H9 (cell line): ENCODE measurements at regions not wholly inside any gene's neighbourhood (a gene's known extent, or its start where the extent isn't known, plus 50 kb on each side); places are given as distances from the start of the nearest gene placed in this dataset.

Experiments
- DNase-seq: peaks from one replicate; pipeline ENCODE4 v3.0.0-alpha.2; 2017
- H2AFZ ChIP-seq: one replicate; pipeline ENCODE4 v1.6.1; 2013; ENCODE audit warnings: mild to moderate bottlenecking, low read length, control low read depth, moderate library complexity
- H2AK5ac ChIP-seq: 2 replicates; pipeline ENCODE4 v1.6.1; 2013; ENCODE audit warnings: low read length, control low read depth, mixed read lengths; ENCODE audit not compliant: insufficient read length
- H2BK120ac ChIP-seq: one replicate; pipeline ENCODE4 v1.6.1; 2013; ENCODE audit warnings: low read depth, mild to moderate bottlenecking, low read length, control low read depth, inconsistent platforms; ENCODE audit not compliant: poor library complexity, severe bottlenecking
- H2BK12ac ChIP-seq: 2 replicates; pipeline ENCODE4 v1.6.1; 2013; ENCODE audit warnings: low read length, control low read depth, mixed read lengths, low read depth; ENCODE audit not compliant: insufficient read length
- H2BK15ac ChIP-seq: 2 replicates; pipeline ENCODE4 v1.6.1; 2013; ENCODE audit warnings: low read depth, low read length, control low read depth
- H2BK20ac ChIP-seq: one replicate; pipeline ENCODE4 v1.6.1; 2013; ENCODE audit warnings: low read depth, mild to moderate bottlenecking, low read length, control low read depth, inconsistent platforms; ENCODE audit not compliant: poor library complexity, severe bottlenecking
- H2BK5ac ChIP-seq: 2 replicates; pipeline ENCODE4 v1.6.1; 2013; ENCODE audit warnings: low read length, control low read depth, mixed read lengths; ENCODE audit not compliant: insufficient read length
- H3K14ac ChIP-seq: 2 replicates; pipeline ENCODE4 v1.6.1; 2013; ENCODE audit warnings: low read length, control low read depth; ENCODE audit not compliant: insufficient read depth
- H3K18ac ChIP-seq: 2 replicates; pipeline ENCODE4 v1.6.1; 2013; ENCODE audit warnings: low read depth, mild to moderate bottlenecking, mixed read lengths, low read length, control low read depth; ENCODE audit not compliant: insufficient read length
- H3K23ac ChIP-seq: 2 replicates; pipeline ENCODE4 v1.6.1; 2013; ENCODE audit warnings: low read length, control low read depth, mixed read lengths, low read depth; ENCODE audit not compliant: insufficient read length
- H3K23me2 ChIP-seq: 2 replicates; pipeline ENCODE4 v1.6.1; 2013; ENCODE audit warnings: low read depth, mild to moderate bottlenecking, mixed read lengths, low read length, control low read depth; ENCODE audit not compliant: insufficient read length, poor library complexity, severe bottlenecking
- H3K27ac ChIP-seq: 2 replicates; pipeline ENCODE4 v1.5.1; 2013; ENCODE audit warnings: low read length, control low read depth, mixed read lengths, low read depth; ENCODE audit not compliant: insufficient read length
- H3K27me3 ChIP-seq: 2 replicates; pipeline ENCODE4 v1.6.1; 2013; ENCODE audit warnings: low read length, control low read depth, inconsistent platforms; ENCODE audit not compliant: insufficient read depth
- H3K4ac ChIP-seq: 2 replicates; pipeline ENCODE4 v1.6.1; 2013; ENCODE audit warnings: low read depth, mild to moderate bottlenecking, control low read depth, inconsistent platforms, low read length, moderate library complexity
- H3K4me1 ChIP-seq: 2 replicates; pipeline ENCODE4 v1.6.1; 2013; ENCODE audit warnings: low read length, control low read depth, inconsistent platforms; ENCODE audit not compliant: insufficient read depth
- H3K4me2 ChIP-seq: 2 replicates; pipeline ENCODE4 v1.6.1; 2013; ENCODE audit warnings: low read length, control low read depth, mixed read lengths; ENCODE audit not compliant: insufficient read length, insufficient read depth
- H3K56ac ChIP-seq: 2 replicates; pipeline ENCODE4 v1.6.1; 2013; ENCODE audit warnings: low read depth, mild to moderate bottlenecking, mixed read lengths, low read length, control low read depth; ENCODE audit not compliant: insufficient read length
- H3K79me1 ChIP-seq: 2 replicates; pipeline ENCODE4 v1.6.1; 2013; ENCODE audit warnings: low read depth, mild to moderate bottlenecking, moderate library complexity, low read length, control low read depth, inconsistent platforms; ENCODE audit not compliant: insufficient read depth, poor library complexity, severe bottlenecking
- H3K79me2 ChIP-seq: 2 replicates; pipeline ENCODE4 v1.6.1; 2013; ENCODE audit warnings: low read length, control low read depth, inconsistent platforms; ENCODE audit not compliant: insufficient read depth
- H3K9ac ChIP-seq: 2 replicates; pipeline ENCODE4 v1.6.1; 2013; ENCODE audit warnings: low read length, control low read depth, mixed read lengths; ENCODE audit not compliant: insufficient read length; ENCODE audit errors: extremely low read depth
- H3K9me3 ChIP-seq: one replicate; pipeline ENCODE4 v1.6.1; 2013; ENCODE audit warnings: low read depth, low read length, inconsistent platforms; ENCODE audit not compliant: control insufficient read depth
- H3T11ph ChIP-seq: one replicate; pipeline ENCODE4 v1.6.1; 2013; ENCODE audit warnings: mild to moderate bottlenecking, low read length, control low read depth, inconsistent platforms
- H4K20me1 ChIP-seq: one replicate; pipeline ENCODE4 v1.6.1; 2013; ENCODE audit not compliant: control insufficient read depth, insufficient read length, insufficient read depth
- H4K5ac ChIP-seq: 2 replicates; pipeline ENCODE4 v1.6.1; 2013; ENCODE audit warnings: low read depth, mild to moderate bottlenecking, mixed read lengths, low read length, control low read depth; ENCODE audit not compliant: insufficient read length
- H4K8ac ChIP-seq: replicated peaks from 2 replicates; pipeline ENCODE4 v1.6.1; 2013; ENCODE audit warnings: low read length, control low read depth, mixed read lengths, low read depth; ENCODE audit not compliant: insufficient read length
- H4K91ac ChIP-seq: 2 replicates; pipeline ENCODE4 v1.6.1; 2013; ENCODE audit warnings: low read depth, mild to moderate bottlenecking, moderate library complexity, mixed read lengths, low read length, control low read depth; ENCODE audit not compliant: insufficient read length
- H3K27ac Mint-ChIP-seq, 3 experiments: 2 replicates in 2 of 3; 3 replicates in 1 of 3; pipeline ENCODE4 v1.8.0; 2020 to 2021; ENCODE audit warnings: mixed read lengths in 3 of 3, mild to moderate bottlenecking in 1 of 3, moderate library complexity in 1 of 3
- H3K27me3 Mint-ChIP-seq: 2 replicates; pipeline ENCODE4 v1.8.0; 2021; ENCODE audit warnings: low read depth, mild to moderate bottlenecking, moderate library complexity, mixed read lengths
- H3K36me3 Mint-ChIP-seq, 3 experiments: 2 replicates in 2 of 3; 3 replicates in 1 of 3; pipeline ENCODE4 v1.8.0; 2020 to 2021; ENCODE audit warnings: low read depth in 3 of 3, mixed read lengths in 3 of 3; ENCODE audit not compliant: insufficient read depth in 1 of 3
- H3K4me1 Mint-ChIP-seq, 2 experiments: 2 replicates each; pipeline ENCODE4 v1.8.0; 2020; ENCODE audit warnings: mixed read lengths in 2 of 2
- H3K4me3 Mint-ChIP-seq, 2 experiments: 2 replicates in 1 of 2; 3 replicates in 1 of 2; pipeline ENCODE4 v1.8.0; 2020 to 2021; ENCODE audit warnings: mild to moderate bottlenecking in 2 of 2, mixed read lengths in 2 of 2, moderate library complexity in 1 of 2
- H3K9me3 Mint-ChIP-seq, 2 experiments: 2 replicates in 1 of 2; 3 replicates in 1 of 2; pipeline ENCODE4 v1.8.0; 2020; ENCODE audit warnings: mild to moderate bottlenecking in 2 of 2, mixed read lengths in 2 of 2, moderate library complexity in 1 of 2
- WGBS: extraction: QIAGEN DNeasy Blood & Tissue Kit; methylation state at CpG from one replicate; pipeline ENCODE4 v1.1.7; 2013; ENCODE audit warnings: missing lambda C conversion rate, low lambda C conversion rate, mixed read lengths; ENCODE audit not compliant: insufficient read length; ENCODE audit errors: extremely low coverage; 5-methylcytosine and 5-hydroxymethylcytosine counted together
- TF ChIP-seq, protein P1 (sequence below): fragments of 200-600 bp; sonication (generic); conservative IDR thresholded peaks from 3 replicates; pipeline ENCODE4 v1.8.0; 2021; ENCODE audit warnings: antibody characterized with exemption, mild to moderate bottlenecking

DNA sequence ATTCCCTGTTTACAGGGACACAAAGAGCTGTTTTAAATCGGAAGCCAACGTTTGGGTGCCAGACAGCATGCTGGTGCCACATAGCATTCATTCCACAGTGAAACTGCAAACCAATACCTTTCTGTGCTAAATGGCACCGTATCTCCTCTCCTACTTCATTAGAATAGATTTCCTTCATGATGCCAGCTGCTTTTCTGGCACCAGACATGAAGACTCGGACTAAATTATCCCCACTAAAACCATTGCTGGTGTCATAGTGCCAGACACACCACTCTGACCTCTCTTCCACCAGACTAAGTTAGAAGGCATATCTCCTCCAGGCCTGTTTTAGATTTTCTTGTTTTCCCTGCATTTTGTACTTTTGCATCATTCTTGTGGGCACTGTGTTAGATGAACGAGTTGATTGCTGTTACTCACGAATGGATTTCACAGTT is 155.1 kb downstream of the ETV1 start:
- H2BK5ac ChIP-seq, result no peak overlapping the region
- no peaks in the 10 kb centered on the region for H3K79me2 ChIP-seq
- H4K20me1 ChIP-seq, result no peaks in the 10 kb centered on the region
- H2BK120ac ChIP-seq, result no peak overlapping the region
- H2AK5ac ChIP-seq, result no peak overlapping the region
- H3K4me2 ChIP-seq, result no peak overlapping the region
- no peak overlapping the region for H3T11ph ChIP-seq
- Mint-ChIP-seq H3K4me1 (peaks cover 50 to 52% of the 10 kb centered on the region in 2 experiments), H3K36me3 (no peaks in the 10 kb centered on the region), H3K27ac (peak overlapping the region; percentile 8 to 99 (median 93)), H3K9me3 (no peaks in the 10 kb centered on the region), H3K27me3 (no peaks in the 10 kb centered on the region), H3K4me3 (peak overlapping the region in 1 of 2 experiments; percentile 10; a peak in 2 of 5 replicates)
- no peak for DNase-seq
- no peak overlapping the region for H3K9ac ChIP-seq
- no peak overlapping the region for H3K56ac ChIP-seq
- TF ChIP-seq, protein P1, sequence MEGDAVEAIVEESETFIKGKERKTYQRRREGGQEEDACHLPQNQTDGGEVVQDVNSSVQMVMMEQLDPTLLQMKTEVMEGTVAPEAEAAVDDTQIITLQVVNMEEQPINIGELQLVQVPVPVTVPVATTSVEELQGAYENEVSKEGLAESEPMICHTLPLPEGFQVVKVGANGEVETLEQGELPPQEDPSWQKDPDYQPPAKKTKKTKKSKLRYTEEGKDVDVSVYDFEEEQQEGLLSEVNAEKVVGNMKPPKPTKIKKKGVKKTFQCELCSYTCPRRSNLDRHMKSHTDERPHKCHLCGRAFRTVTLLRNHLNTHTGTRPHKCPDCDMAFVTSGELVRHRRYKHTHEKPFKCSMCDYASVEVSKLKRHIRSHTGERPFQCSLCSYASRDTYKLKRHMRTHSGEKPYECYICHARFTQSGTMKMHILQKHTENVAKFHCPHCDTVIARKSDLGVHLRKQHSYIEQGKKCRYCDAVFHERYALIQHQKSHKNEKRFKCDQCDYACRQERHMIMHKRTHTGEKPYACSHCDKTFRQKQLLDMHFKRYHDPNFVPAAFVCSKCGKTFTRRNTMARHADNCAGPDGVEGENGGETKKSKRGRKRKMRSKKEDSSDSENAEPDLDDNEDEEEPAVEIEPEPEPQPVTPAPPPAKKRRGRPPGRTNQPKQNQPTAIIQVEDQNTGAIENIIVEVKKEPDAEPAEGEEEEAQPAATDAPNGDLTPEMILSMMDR, result no peak
- no peak overlapping the region for H2AFZ ChIP-seq
- no peaks in the 10 kb centered on the region for H3K23me2 ChIP-seq
- H3K23ac ChIP-seq, result no peak overlapping the region
- peaks cover 9% of the 10 kb centered on the region; the same call in 1 of the 2 replicates for H3K4me1 ChIP-seq
- H3K4ac ChIP-seq, result no peak overlapping the region
- WGBS, result no CpG with 5 or more reads among the region's 6 CpGs
- no peaks in the 10 kb centered on the region for H3K27me3 ChIP-seq
- H2BK20ac ChIP-seq, result no peak overlapping the region
- H3K79me1 ChIP-seq, result no peaks in the 10 kb centered on the region
- no peak overlapping the region for H2BK15ac ChIP-seq
- peak overlapping the region; percentile 70 for H3K27ac ChIP-seq
- no peak overlapping the region for H3K14ac ChIP-seq
- no peaks in the 10 kb centered on the region for H3K9me3 ChIP-seq
- H4K8ac ChIP-seq, result no peak overlapping the region
- no peak overlapping the region for H3K18ac ChIP-seq
- no peak overlapping the region for H4K91ac ChIP-seq
- no peak overlapping the region for H4K5ac ChIP-seq
- H2BK12ac ChIP-seq, result no peak overlapping the region
